ENCODE measurements at regions not wholly inside any gene's neighbourhood (a gene's known extent, or its start where the extent isn't known, plus 50 kb on each side); places are given as distances from the start of the nearest gene placed in this dataset.

DNA sequence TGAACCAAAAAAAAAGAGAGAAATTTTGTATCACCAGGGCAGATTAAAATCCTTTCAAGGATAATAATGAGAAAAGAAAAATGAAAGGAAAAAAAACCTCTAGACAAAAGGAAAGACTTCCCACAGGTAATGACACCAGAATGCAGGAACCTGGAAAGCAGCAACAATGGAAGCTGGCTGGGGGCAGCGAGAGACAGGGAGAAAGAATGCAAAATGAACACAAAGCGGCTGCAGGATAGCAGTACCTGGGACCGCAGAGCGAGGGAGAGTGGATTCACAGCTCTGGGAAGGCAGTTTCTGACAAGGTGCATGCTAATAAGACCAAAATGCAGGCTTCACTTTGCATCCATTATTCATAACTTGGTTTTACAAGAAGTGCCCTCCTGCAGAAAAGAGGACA is 349.0 kb downstream of the SIPA1L2 start:
- TF ChIP-seq, protein P1, sequence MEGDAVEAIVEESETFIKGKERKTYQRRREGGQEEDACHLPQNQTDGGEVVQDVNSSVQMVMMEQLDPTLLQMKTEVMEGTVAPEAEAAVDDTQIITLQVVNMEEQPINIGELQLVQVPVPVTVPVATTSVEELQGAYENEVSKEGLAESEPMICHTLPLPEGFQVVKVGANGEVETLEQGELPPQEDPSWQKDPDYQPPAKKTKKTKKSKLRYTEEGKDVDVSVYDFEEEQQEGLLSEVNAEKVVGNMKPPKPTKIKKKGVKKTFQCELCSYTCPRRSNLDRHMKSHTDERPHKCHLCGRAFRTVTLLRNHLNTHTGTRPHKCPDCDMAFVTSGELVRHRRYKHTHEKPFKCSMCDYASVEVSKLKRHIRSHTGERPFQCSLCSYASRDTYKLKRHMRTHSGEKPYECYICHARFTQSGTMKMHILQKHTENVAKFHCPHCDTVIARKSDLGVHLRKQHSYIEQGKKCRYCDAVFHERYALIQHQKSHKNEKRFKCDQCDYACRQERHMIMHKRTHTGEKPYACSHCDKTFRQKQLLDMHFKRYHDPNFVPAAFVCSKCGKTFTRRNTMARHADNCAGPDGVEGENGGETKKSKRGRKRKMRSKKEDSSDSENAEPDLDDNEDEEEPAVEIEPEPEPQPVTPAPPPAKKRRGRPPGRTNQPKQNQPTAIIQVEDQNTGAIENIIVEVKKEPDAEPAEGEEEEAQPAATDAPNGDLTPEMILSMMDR (IDR thresholded peaks at IDR 0.05): no peak
- TF ChIP-seq POLR2A (IDR thresholded peaks at IDR 0.05): no peak
